Non-pigmented ciliary epithelial cell (primary cell): ENCODE measurements at regions not wholly inside any gene's neighbourhood (a gene's known extent, or its start where the extent isn't known, plus 50 kb on each side); places are given as distances from the start of the nearest gene placed in this dataset.

Experiments used
- DNase-seq: peaks from one replicate; pipeline ENCODE4 v3.0.0-alpha.2; 2010; ENCODE audit warnings: low read depth

DNA sequence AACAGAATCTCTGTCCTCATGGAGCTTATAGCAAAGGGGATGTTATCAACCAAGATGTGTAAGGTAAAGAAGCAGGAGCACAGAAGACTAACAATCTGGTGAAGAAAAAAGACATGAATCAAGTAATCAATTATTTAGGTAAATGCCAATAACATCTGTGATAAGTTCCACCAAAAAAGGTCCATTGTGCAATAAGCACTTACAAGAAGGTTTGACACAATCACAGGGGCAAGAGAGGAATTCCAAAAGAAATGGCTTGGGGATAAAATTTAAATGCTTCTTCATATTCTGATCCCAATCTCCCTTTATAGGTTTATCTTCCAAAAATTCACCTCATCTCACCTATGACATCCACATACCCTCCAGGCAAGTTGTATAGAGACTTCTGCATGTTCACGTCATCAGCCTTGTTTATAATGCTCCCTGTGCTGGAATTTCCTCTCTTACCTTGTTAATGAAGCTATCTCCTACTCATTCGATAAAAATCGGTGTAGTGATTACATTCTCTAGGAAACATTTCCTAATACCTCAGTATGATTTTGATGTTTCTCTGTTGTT is 53.6 kb upstream of the DPT start:
- no peak for DNase-seq

DNA sequence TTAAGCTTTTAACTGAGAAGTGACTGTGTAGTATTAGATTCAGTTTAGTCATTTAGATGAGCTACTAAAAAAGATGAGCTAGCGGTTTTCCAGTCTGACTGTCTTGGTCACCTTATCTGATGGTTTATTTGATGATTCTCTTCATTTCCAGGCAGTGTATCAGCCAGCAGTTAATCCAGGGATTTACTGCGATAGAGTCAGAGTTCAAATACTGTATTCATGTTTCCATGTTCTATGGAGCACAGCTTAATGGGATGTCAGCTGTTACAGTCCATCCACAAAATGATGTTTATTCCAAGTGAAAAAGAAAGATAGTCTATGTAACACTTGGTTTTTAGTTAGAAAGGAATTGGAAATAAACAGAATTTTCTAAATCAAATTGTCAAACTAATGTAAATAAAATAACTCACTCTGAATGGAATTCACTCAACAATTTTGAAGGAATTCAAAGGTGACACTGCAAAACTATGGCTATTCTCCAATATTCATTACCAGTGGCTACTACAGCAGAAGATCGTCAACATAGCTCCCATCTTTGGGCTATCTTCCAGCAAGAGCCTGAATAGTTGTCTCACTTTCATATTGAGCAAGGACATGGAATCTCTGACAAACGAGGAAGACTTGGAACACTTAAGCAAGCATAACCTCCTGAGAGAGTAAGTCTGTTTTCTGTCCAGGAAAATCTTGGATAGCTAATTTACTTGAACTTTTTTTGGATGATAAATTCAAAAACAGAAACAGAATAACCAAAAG is 54.6 kb upstream of the DPT start:
- no peak for DNase-seq

DNA sequence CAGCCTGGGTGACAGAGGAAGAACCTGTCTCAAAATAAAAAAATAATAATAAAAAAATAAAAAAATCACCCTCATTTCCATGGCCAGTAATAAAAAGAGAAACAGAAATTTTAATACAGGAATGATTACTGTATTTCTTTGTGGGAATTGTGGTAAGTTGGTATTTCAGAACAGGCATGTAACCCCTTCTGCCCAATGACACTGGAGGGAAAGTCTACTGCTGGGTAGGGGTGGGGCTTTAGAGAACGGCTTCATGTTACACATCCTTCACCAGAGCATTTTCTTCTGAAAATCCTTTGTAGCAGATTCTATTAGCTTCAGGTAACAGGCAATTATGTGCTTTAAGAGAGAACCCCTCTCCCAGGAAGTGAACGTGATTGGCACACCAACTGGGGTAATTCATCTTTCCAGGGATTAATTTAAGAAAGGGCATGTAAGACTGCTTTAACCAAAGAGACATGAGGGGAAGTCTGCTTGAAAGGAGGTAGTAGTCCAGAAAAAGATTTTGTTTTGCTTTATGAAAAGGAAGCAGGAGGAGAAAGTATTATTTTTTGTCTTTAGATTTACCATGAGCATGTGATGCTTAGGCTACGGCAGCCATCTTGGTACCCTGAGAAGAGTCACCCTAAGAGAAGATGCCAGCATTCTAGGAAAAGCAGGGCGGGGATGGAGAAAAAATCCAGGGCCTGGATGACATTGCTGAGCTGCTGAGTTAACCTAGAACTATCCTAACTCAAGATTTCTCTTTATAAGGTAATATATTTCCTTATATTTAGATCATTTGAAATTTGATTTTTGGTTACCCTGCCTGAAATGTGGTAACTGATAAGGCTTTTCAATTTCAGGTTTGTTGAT is 57.7 kb upstream of the DPT start:
- no peak for DNase-seq

DNA sequence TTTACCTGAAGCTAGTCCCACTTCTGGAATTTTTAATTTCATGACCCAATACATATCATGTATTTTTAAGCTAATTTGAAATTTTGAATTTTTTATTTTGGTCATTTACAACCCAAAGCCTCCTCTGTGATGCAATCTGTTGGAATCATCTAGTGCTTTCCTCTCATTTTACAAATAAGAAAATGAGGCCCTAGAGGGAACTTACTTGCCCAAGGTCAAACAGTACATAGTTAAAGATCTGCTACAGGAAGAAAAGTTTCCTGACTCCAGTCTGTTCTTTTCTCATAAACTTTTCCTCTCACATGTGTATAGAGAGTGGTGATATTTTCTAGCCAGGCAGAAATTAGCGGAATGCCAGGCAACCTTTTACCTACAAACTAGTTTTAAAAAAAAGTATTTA is 59.3 kb upstream of the DPT start:
- DNase-seq: no peak

DNA sequence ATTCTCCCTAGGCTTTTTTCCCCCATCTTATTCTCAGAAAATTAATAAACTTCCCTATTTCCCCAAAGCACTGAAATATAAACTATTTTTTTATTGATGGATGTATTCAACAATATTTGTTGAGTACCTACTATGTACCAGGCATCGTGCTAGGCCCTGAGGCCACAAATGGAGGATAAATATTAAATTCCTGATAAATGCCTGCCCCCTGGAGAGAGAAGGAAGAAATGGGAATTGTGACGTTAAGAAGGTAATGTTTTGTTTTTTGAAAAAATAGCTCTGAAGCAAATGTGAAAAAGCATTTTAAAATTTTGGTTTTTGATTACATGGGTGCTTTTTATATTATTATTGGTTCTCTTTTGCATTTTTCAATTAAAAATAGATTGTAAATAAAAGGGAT is 60.5 kb upstream of the DPT start:
- DNase-seq: no peak

DNA sequence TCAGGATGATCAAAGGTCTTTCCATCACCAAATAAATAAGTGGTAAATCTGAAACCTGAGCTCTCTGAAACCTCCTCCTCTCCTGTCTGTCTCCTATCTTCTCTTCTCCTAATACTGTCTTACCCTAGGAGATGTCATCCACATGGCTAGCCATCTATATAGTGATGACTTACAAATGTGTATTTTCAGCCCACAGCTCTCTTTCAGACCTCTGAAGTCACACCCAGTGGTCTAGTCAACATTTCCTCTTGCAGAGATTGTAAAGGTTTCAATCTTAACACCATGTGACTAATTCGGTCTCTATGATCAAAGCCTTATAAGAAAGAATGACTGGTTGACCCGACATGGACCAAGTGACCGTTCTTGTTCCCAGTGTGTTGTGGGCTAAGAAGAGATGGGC is 63.1 kb upstream of the DPT start:
- DNase-seq: no peak

DNA sequence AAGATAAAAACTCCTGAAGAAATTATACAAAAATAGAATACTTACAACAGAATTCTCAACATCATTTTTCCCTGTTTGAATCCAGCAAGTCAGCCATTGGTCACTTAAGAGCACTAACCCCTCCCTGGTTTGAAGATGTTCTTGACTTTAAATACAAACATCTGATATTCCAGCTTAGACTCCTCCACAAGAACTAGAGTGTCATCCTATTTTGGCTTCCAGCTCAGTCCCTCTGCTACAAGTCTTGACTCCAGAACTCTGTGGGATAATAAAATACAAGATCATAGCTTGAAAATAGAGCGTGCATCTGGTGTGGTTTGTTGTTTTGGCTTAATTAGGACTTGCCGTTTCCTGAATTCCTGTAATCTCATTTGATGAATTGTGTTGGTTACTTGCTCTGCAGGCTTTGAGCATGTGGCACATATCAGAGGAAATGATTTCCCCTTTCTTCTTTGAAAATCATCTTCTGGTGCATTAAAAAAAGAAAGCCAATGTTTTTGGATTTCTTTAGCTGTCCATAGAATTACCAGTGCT is 63.7 kb upstream of the DPT start:
- DNase-seq: no peak

DNA sequence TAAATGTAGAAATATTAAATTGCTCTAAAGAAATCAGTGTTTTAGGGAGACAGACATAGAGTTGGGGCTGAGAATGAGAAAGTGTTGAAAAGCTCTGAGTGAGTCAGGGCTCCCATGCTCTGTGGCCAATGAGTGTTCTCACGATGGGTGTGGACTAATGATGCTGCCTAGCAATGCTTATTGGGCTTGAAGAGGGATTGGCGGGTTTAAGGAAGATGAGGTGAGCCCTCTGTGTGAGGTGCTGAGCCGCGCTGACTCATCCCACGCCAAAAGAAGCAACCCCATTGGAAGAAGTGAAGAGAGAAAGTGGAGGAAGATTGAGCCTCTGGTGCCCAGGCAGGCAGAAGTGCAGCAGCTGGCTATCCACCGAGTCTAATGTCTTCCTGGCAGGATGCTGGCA is 65.1 kb upstream of the DPT start:
- no peak for DNase-seq

DNA sequence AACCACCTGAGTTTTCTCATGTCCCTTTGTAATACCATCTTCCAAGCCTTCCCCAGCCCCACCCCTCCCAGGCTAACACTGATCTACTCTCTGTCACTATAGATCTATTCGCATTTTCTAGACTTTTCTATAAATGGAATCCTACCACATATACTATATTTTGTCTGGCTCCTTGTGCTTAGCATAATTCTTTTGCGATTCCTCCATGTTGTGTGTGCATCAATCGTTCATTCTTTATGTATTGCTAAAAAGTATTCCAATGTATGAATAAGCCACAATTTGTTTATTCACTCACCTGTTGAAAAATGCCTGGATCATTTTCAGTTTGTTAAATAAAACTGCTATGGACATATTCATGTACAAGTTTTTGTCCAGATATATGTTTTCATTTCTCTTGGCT is 66.7 kb upstream of the DPT start:
- no peak for DNase-seq

DNA sequence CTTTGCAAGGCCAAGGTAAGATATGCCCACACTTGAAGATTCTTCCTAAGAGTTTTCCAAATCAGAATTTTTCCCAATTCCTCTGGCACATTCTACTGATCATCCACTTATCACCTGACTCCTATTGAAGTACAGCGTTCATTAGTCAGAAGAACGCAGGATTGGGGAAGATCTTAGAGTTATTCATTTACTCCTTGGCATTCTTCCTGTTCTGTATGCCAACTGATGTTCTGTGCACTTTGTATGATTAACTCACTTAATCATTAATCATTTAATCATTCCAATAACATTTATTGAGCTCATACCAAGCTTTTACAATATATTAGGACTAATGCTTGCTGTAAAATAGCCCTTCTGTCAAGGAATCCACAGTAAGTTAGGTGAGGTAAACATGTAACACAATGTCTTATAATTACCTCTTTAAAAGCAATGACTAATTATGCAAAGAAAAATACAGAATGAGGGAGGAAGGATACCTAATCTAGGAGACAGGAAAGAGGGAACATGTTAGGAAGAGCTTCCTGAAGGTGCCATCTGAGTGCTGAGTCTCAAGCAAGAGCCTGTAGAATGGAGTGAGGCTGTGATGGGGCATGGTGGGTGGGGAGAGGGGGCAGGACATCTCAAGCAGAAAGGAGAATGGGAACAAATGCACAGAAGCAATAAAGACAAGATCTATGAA is 71.1 kb upstream of the DPT start:
- no peak for DNase-seq

DNA sequence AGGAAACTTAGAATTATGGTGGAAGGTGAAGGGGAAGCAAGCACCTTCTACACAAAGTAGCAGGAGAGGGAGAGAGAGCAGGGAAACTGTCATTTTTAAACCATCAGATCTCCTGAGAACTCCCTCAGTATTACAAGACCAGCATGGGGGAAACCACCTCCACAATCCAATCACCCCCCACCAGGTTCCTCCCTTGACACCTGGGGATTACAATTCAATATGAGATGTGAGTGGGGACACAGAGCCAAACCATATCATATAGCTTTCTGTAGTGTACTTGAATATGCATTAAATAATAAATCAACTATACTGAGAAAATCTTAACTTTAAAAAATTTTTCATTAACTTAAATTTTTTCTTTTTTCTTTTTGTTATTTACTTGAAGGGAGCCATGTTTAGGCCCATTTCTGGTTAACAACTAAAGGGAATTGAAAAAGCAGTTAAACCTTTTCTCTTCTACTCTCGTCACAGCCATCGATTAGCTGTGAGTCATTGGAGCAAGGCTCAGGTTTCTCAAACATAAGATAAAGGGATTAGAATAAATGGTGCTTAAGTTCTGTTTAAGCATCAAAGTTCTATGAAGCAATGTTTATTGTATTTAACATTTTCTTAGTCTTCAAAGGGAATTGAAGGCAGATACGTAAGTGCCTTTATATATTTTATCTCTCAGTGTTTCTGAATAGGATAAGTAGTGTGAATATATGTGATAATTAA is 72.2 kb upstream of the DPT start:
- no peak for DNase-seq

DNA sequence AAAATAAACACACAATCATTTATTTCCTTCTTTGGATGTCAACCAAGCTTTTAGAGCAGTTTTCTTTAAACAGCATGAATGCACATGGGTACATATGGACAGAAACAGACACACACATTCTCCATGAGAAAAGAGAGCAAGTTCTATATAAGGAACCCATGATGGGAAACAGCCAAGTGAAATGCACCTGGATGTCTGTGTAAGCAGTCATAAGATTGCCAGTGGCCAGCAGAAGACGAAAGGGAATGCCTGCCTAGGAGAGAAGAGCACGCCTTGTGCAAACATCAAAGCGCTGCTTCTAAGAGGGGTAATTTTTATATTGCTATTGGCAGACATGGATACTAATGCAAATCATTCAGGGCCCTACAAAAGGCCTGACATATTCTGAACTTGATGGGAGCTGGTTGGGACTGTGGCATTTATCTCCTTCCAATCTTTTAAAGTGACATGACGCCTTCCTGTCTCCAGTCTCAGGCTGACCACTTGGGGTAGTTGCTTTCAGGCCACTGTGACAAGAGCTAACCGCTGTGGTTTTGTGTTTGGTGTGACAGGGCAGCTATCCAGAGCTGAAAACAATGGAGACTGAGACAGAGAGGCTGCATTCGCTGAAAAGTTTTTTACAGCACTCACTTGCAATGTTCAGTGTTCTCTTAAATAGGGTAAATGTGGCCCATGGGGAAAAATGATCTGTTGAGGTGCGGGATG is 75.0 kb upstream of the DPT start:
- no peak for DNase-seq

DNA sequence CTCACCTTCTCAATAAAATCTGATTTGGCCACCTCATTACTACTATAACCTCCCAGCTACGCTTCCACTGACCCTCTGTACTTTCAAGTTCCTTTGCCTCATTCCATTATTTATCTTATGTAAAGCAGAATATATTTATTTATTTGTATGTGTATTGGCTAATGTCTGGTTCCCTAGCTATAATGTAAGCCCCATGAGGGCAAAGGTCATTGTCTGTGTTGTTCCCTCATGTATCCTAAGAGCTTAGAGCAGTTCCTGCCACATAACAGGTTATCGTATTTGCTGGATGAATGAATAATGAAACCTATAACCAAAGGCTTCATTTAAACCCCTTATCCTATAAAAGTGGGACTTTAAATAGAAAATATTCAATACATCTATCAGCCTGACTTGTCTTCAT is 77.9 kb upstream of the DPT start:
- no peak for DNase-seq

DNA sequence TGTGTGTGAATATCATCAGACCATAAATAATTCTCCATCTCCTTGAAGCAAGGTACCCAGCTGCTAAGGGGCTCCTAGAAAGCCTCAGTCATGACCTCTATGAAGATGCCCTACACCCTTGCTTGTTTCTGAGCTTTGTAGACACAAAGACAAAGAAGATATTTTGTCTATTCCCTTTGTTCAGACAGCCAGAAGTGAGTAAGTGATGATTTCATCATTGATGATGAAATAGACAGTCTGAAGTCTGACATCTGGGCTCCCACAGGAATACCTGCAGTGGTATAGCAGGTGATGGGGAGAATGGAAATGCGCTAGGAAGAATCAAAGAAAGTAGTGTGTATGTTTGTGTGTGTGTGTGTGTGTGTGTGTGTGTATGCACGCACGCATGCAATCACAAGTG is 82.2 kb upstream of the DPT start:
- no peak for DNase-seq

DNA sequence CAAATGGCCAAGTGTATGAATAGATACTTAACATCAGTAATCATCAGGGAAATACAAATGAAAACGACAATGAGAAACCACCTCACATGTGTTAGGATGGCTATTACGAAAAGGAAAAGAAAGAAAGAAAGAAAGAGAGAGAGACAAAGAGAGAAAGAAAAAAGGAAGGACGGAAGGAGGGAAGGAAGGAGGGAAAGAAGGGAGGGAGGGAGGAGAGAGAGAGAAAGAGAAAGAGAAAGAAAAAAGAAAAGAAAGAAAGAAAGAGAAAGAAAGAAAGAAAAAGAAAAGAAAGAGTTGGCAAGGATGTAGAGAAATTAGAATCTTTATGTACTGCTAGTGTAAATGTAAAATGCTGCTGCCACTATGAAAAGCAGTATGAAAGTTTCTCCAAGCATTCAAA is 90.7 kb upstream of the DPT start:
- DNase-seq: no peak

DNA sequence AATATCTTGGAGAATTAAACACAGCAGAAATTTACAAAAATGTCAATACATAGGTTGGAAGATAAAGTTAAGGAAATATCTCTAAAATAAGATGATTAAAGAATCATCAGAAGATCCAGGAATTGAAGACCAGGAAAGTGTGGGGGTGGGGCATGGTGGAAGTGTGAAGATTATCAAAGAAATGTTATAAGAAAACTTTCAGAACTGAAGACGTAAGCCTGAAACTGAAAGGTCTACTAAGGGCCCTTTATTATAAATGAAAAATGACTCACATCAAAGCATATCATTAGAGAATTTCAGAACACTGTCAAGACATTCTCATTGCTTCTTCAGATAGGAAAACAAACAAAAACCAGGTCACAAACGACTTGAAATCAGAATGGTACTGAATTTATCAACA is 92.4 kb upstream of the DPT start:
- DNase-seq: no peak

DNA sequence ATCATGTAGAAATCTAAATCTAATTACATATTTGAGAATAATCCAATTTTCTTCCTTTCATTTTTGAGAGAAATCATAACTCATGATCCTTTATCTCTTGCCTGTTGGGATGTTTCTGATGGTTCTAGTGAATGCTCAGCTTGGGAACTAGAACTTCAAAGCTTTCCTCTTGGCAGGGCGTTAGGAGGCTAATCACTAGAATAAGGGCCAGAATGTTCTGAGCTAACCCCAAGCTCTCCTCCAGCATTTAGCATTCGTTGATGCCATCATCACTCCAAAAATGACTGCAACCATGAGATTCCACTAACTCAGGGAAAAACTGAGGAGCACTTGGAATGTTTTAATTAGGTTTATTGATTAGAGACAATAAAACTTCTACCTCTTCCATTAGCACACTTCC is 93.9 kb upstream of the DPT start:
- DNase-seq: no peak

DNA sequence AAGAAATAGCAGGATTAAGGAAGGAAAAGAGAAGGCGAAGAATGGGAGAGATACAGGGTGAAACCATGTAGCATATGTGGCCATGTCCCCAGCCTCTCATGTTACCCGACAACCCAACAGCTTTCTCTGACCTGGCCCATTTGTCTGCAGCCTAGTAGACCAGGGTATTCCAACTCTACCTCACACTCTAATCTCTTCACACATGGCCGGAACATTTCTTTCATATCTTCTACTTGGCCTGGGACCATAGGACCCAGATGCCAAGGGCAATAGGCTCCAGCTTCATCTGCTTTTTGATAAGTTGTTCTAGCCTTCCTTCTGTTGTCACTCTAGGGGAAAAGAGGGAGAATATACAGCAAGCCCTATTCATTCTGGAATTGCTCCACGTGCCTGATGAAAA is 95.0 kb upstream of the DPT start:
- no peak for DNase-seq

DNA sequence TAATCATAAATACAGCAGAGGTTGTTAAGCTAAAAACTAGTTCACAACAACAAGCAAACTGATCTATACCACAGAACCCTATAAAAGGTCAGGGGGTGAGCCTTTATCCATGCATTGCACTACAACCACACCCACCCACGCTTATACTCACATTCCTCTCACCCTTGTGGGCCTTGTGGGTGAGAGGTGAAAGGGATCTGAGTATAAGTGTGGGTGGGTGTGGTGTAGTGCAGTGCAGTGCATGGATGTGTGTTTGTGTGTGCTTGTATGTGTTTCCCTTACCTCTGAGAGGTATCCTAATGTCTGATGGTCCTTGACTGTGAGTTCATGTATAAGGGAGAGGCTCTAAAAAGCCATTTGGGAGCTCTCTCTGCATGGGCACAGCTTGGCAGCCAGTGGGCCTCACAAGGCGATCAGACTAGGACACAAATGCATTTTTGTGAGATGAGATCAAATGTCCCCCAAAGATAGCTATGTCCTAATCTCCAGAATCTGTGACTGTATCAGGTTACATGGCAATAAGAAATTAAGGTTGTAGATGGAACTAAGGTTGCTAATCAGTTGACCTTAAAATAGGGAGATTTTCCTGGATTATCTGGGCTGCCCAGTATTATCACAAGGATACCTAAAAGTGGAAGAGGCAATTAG is 95.5 kb upstream of the DPT start:
- DNase-seq: no peak

DNA sequence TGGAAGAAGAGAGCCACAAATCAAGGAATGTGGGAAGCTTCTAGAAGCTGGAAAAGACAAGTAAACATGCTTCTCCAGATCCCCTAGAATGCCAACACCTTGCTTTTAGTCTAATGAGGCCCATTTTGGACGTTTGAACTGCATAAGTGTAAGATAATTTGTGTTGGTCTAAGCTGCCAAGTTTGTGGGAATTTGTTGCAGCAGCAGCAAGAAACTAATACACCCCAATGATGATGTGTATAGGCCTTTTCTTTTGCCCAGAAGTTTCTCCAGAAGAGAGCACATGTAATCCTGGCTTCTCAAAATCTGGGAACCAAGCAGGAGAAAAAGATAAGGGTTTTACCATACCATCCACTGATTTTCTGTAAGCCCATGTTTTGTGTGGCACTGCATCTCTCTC is 96.1 kb upstream of the DPT start:
- DNase-seq: no peak

DNA sequence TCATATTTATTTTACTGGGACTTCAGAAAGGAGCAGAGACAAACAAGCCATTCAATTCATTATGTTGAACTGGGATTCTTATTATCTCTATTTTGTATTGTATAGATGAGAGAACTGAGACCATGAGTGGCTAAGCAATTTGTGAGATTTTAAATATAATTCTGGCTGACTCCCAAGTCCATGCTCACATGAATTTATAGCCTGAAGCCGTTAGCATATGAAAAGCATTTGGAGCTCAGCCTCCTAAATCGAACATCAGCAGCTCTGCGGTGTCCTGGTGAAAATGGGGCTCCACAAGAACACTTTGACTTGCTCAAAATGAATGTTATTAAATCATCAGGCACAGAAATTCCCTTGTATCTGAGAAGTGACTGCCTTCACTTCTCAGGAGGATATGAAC is 96.8 kb upstream of the DPT start:
- no peak for DNase-seq
